ENCODE measurements at regions not wholly inside any gene's neighbourhood (a gene's known extent, or its start where the extent isn't known, plus 50 kb on each side); places are given as distances from the start of the nearest gene placed in this dataset.

- TF ChIP-seq, protein P1, sequence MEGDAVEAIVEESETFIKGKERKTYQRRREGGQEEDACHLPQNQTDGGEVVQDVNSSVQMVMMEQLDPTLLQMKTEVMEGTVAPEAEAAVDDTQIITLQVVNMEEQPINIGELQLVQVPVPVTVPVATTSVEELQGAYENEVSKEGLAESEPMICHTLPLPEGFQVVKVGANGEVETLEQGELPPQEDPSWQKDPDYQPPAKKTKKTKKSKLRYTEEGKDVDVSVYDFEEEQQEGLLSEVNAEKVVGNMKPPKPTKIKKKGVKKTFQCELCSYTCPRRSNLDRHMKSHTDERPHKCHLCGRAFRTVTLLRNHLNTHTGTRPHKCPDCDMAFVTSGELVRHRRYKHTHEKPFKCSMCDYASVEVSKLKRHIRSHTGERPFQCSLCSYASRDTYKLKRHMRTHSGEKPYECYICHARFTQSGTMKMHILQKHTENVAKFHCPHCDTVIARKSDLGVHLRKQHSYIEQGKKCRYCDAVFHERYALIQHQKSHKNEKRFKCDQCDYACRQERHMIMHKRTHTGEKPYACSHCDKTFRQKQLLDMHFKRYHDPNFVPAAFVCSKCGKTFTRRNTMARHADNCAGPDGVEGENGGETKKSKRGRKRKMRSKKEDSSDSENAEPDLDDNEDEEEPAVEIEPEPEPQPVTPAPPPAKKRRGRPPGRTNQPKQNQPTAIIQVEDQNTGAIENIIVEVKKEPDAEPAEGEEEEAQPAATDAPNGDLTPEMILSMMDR (IDR thresholded peaks at IDR 0.05), result no peak
- TF ChIP-seq EP300 (IDR thresholded peaks at IDR 0.05), result no peak
Measured at GRCh38 chr1:29736582-29737188, 500.4 kb downstream of the PTPRU start.
